GM12878 (cell line): ENCODE measurements at regions not wholly inside any gene's neighbourhood (a gene's known extent, or its start where the extent isn't known, plus 50 kb on each side); places are given as distances from the start of the nearest gene placed in this dataset.

Experiments
- ATAC-seq: fragments of 200-7000 bp; cut with Tn5 transposase; 3 replicates; pipeline ENCODE4 v1.9.1; 2020; ENCODE audit warnings: mild to moderate bottlenecking, moderate library complexity
- BruUV-seq: library from RNA; stranded (reverse); fragments of 400-500 nt; replicated peaks from 2 replicates; lab custom pipeline; 2021; lab: Mats Ljungman, UMichigan
- CTCF ChIA-PET: fragments of 300-600 bp; sonication (Branson Sonifier 250); formaldehyde crosslinking; extraction: SDS; loops from one replicate; lab custom pipeline; 2021; ENCODE audit warnings: inconsistent platforms; lab: Yijun Ruan, JAX
- POLR2A ChIA-PET: fragments of 350-600 bp; formaldehyde crosslinking; extraction: SDS; loops from one replicate; lab custom pipeline; 2021; ENCODE audit warnings: inconsistent platforms; lab: Charles Lee
- RAD21 ChIA-PET: fragments of 300-600 bp; sonication (Branson Sonifier 250); formaldehyde crosslinking; loops from one replicate; lab custom pipeline; 2023; ENCODE audit warnings: antibody characterized with exemption; ENCODE audit not compliant: unreplicated experiment; lab: Charles Lee
- SMC1A ChIA-PET: fragments of 300-600 bp; sonication (Branson Sonifier 250); formaldehyde crosslinking; loops from one replicate; lab custom pipeline; 2023; ENCODE audit not compliant: unreplicated experiment, uncharacterized antibody; lab: Charles Lee
- DNase-seq: peaks from one replicate; pipeline ENCODE4 v3.0.0-alpha.2; 2011; ENCODE audit warnings: low read depth, low spot score
- FAIRE-seq: peaks from 3 replicates; lab custom pipeline; 2011; peaks lifted over from hg19 to GRCh38; lab: Jason Lieb, UNC
- H2AFZ ChIP-seq: 2 replicates; pipeline ENCODE4 v1.6.0; 2011; ENCODE audit warnings: low read depth, low read length, control low read depth; ENCODE audit not compliant: control insufficient read depth
- H3K27ac ChIP-seq: 2 replicates; pipeline ENCODE4 v1.5.1; 2011; ENCODE audit warnings: control low read depth; ENCODE audit not compliant: control insufficient read depth, insufficient read depth
- H3K27me3 ChIP-seq, 2 experiments: replicated peaks in 1 of 2; 2 replicates each; pipeline versions ENCODE4 v1.6.0 to v1.6.1; 2011; ENCODE audit warnings: low read length in 1 of 2; ENCODE audit not compliant: control insufficient read depth in 2 of 2, insufficient read depth in 2 of 2
- H3K36me3 ChIP-seq, 2 experiments: 2 replicates each; pipeline ENCODE4 v1.5.1; 2011; ENCODE audit warnings: low read length in 1 of 2; ENCODE audit not compliant: control insufficient read depth in 2 of 2, insufficient read depth in 2 of 2
- H3K4me1 ChIP-seq: 2 replicates; pipeline ENCODE4 v1.6.1; 2011; ENCODE audit warnings: mild to moderate bottlenecking, low read length, moderate library complexity, mixed read lengths; ENCODE audit not compliant: control insufficient read depth, insufficient read depth
- H3K4me2 ChIP-seq: 2 replicates; pipeline ENCODE4 v1.6.0; 2011; ENCODE audit warnings: control low read depth; ENCODE audit not compliant: control insufficient read depth, insufficient read depth
- H3K4me3 ChIP-seq: fragments of 200-600 bp; sonication (generic); 2 replicates; pipeline ENCODE4 v1.5.1; 2016
- H3K79me2 ChIP-seq: 2 replicates; pipeline ENCODE4 v1.6.0; 2011; ENCODE audit warnings: low read length; ENCODE audit not compliant: control insufficient read depth, insufficient read depth
- H3K9ac ChIP-seq: 2 replicates; pipeline ENCODE4 v1.8.0; 2011; ENCODE audit warnings: low read length, control low read depth, mixed read lengths; ENCODE audit not compliant: control insufficient read depth, insufficient read depth
- H3K9me3 ChIP-seq: replicated peaks from 3 replicates; pipeline ENCODE4 v1.5.1; 2011; ENCODE audit warnings: mild to moderate bottlenecking, low read length; ENCODE audit not compliant: control insufficient read depth, insufficient read depth
- H4K20me1 ChIP-seq: 2 replicates; pipeline ENCODE4 v1.6.0; 2011; ENCODE audit not compliant: control insufficient read depth, insufficient read depth
- BCL3 ChIP-seq: IDR thresholded peaks from 2 replicates; pipeline ENCODE4 v1.6.1; 2011; ENCODE audit warnings: borderline replicate concordance, low read depth, mild to moderate bottlenecking, moderate library complexity, low read length; ENCODE audit not compliant: insufficient read depth, poor library complexity, severe bottlenecking
- BHLHE40 ChIP-seq, 2 experiments: fragments of 450-650 bp in 1 of 2; IDR thresholded peaks; 2 replicates each; pipeline ENCODE4 v1.6.1; 2011 to 2017; ENCODE audit warnings: low read depth in 2 of 2, borderline replicate concordance in 1 of 2, improper control_type of control experiment in 1 of 2, low read length in 1 of 2, mild to moderate bottlenecking in 1 of 2
- DPF2 ChIP-seq: fragments of 450-650 bp; IDR thresholded peaks from 2 replicates; pipeline ENCODE4 v1.6.1; 2017; ENCODE audit warnings: mild to moderate bottlenecking
- JUND ChIP-seq: IDR thresholded peaks from 2 replicates; pipeline ENCODE4 v1.6.1; 2012; ENCODE audit warnings: low read depth, mild to moderate bottlenecking, low read length, improper control_type of control experiment, moderate library complexity
- KAT2A ChIP-seq: conservative IDR thresholded peaks from 2 replicates; pipeline ENCODE4 v1.6.1; 2011; ENCODE audit warnings: low read depth, low read length; ENCODE audit not compliant: control insufficient read depth
- MEF2B ChIP-seq: fragments of 450-650 bp; IDR thresholded peaks from 2 replicates; pipeline ENCODE4 v1.6.1; 2018; ENCODE audit warnings: mild to moderate bottlenecking, moderate library complexity; ENCODE audit not compliant: partially characterized antibody, poor library complexity, severe bottlenecking
- MYB ChIP-seq: fragments of 150-350 bp; IDR thresholded peaks from 2 replicates; pipeline ENCODE4 v1.6.1; 2014; ENCODE audit warnings: mild to moderate bottlenecking, low read depth, low read length, borderline replicate concordance
- NFYB ChIP-seq: IDR thresholded peaks from 2 replicates; pipeline ENCODE4 v1.6.1; 2011; ENCODE audit warnings: low read depth, mild to moderate bottlenecking, low read length, improper control_type of control experiment, moderate library complexity; ENCODE audit not compliant: insufficient read depth
- NR2C2 ChIP-seq: IDR thresholded peaks from 2 replicates; pipeline ENCODE4 v1.6.1; 2011; ENCODE audit warnings: borderline replicate concordance, low read depth; ENCODE audit not compliant: control insufficient read depth, insufficient read length
- PAX8 ChIP-seq: fragments of 450-650 bp; IDR thresholded peaks from 2 replicates; pipeline ENCODE4 v1.6.1; 2017; ENCODE audit warnings: mild to moderate bottlenecking, moderate library complexity
- POLR2A ChIP-seq: IDR thresholded peaks from 2 replicates; pipeline ENCODE4 v1.6.1; 2011; ENCODE audit warnings: low read depth, mild to moderate bottlenecking, low read length
- POU2F2 ChIP-seq: IDR thresholded peaks from 3 replicates; pipeline ENCODE4 v1.6.1; 2011; ENCODE audit warnings: low read depth, mild to moderate bottlenecking, low read length, borderline replicate concordance
- SMC3 ChIP-seq: IDR thresholded peaks from 2 replicates; pipeline ENCODE4 v1.6.1; 2011; ENCODE audit warnings: low read length, improper control_type of control experiment, borderline replicate concordance
- SREBF2 ChIP-seq: IDR thresholded peaks from 2 replicates; pipeline ENCODE4 v1.6.1; 2012; ENCODE audit warnings: mild to moderate bottlenecking, low read length
- SRF ChIP-seq, 2 experiments: IDR thresholded peaks; 2 replicates each; pipeline ENCODE4 v1.6.1; 2011; ENCODE audit warnings: low read depth in 2 of 2, low read length in 2 of 2, mild to moderate bottlenecking in 1 of 2, moderate library complexity in 1 of 2
- SUPT20H ChIP-seq: IDR thresholded peaks from 2 replicates; pipeline ENCODE4 v1.6.1; 2011; ENCODE audit warnings: low read depth, mild to moderate bottlenecking, low read length, moderate library complexity, borderline replicate concordance; ENCODE audit not compliant: control insufficient read depth
- ZBTB40 ChIP-seq: fragments of 450-650 bp; IDR thresholded peaks from 2 replicates; pipeline ENCODE4 v1.6.1; 2016; ENCODE audit warnings: mild to moderate bottlenecking, moderate library complexity, borderline replicate concordance
- ZNF24 ChIP-seq: fragments of 450-650 bp; IDR thresholded peaks from 2 replicates; pipeline ENCODE4 v1.6.1; 2017; ENCODE audit warnings: antibody characterized with exemption, mild to moderate bottlenecking
- in situ Hi-C: fragments of 300-500 bp; cut with MboI; formaldehyde crosslinking; loops from 9 replicates; pipeline ENCODE4 v1.14.3; 2018; ENCODE audit warnings: mixed read lengths
- intact Hi-C: fragments of 100-400 bp; cut with micrococcal nuclease; formaldehyde crosslinking; loops from one replicate; pipeline ENCODE4 v1.14.2; 2022; ENCODE audit not compliant: unreplicated experiment

GRCh38 chr5:106510321-106510720 lies 1160.4 kb downstream of the EFNA5 start:
- Histone ChIP-seq H3K9ac (no peak overlapping the region), H3K9me3 (no peaks in the 10 kb centered on the region), H4K20me1 (no peaks in the 10 kb centered on the region), H2AFZ (no peak overlapping the region), H3K27me3 (no peaks in the 10 kb centered on the region), H3K36me3 (no peaks in the 10 kb centered on the region), H3K4me1 (no peaks in the 10 kb centered on the region), H3K4me2 (no peak overlapping the region), H3K4me3 (no peak overlapping the region), H3K27ac (no peak overlapping the region), H3K79me2 (no peaks in the 10 kb centered on the region)
- CTCF ChIA-PET, result no interaction called here
- ATAC-seq, result no peak
- in situ Hi-C loops, result no loop called here
- POLR2A ChIA-PET, result no interaction called here
- no peak for DNase-seq
- SMC1A ChIA-PET, result interaction anchor here (1.8 kb wide), 1 partner anchor 11 kb away, joined by 4 read pairs; no protein-coding TSS in a partner anchor
- intact Hi-C loops, result no loop called here
- no peak for TF ChIP-seq KAT2A
- TF ChIP-seq NFYB, result no peak
- TF ChIP-seq ZBTB40, result no peak
- TF ChIP-seq MEF2B, result no peak
- no peak for TF ChIP-seq MYB
- no peak for TF ChIP-seq NR2C2
- TF ChIP-seq POLR2A, result no peak
- no peak for TF ChIP-seq ZNF24
- no peak for TF ChIP-seq SREBF2
- TF ChIP-seq BHLHE40 (IDR thresholded peaks at IDR 0.05; ENCODE audit: borderline replicate concordance in 1 of 2, low read depth in 2 of 2, low read length in 1 of 2), result no peak
- no peak for TF ChIP-seq SRF (IDR thresholded peaks at IDR 0.05; ENCODE audit: low read depth in 2 of 2, low read length in 2 of 2)
- TF ChIP-seq SMC3, result no peak
- TF ChIP-seq DPF2, result no peak
- no peak for TF ChIP-seq JUND
- no peak for TF ChIP-seq POU2F2
- TF ChIP-seq BCL3, result no peak
- no peak for TF ChIP-seq PAX8
- no peak for TF ChIP-seq SUPT20H
- no TSS peak for BruUV-seq
- RAD21 ChIA-PET, result no interaction called here
- FAIRE-seq, result no peak
